T-cell (primary cell): ENCODE measurements at regions not wholly inside any gene's neighbourhood (a gene's known extent, or its start where the extent isn't known, plus 50 kb on each side); places are given as distances from the start of the nearest gene placed in this dataset.
"Not testable (repeated sequence)": the region's sequence is repeated elsewhere in the genome, so short reads cannot be mapped to it uniquely, and the experiment has no call there.

ENCODE experiments used
- ATAC-seq, 4 experiments: fragments of 200-7000 bp in 3 of 4; fragments of 150-1000 bp in 1 of 4; cut with Tn5 transposase; replicated peaks in 1 of 4; 1 replicate in 3 of 4; 2 replicates in 1 of 4; pipeline ENCODE4 v1.10.0; 2021; ENCODE audit warnings: moderate library complexity in 3 of 4, mild to moderate bottlenecking in 2 of 4, moderate number of reproducible peaks in 1 of 4
- CTCF ChIA-PET, 2 donors: fragments of 300-600 bp; sonication (Branson Sonifier 250); formaldehyde crosslinking; loops; one replicate each; lab custom pipeline; 2022; ENCODE audit warnings: antibody characterized with exemption in 2 of 2; lab: Charles Lee
- POLR2A ChIA-PET, 2 donors: fragments of 300-600 bp; sonication (Branson Sonifier 250); formaldehyde crosslinking; loops; one replicate each; lab custom pipeline; 2022; ENCODE audit warnings: antibody characterized with exemption in 2 of 2; lab: Charles Lee
- DNase-seq, 35 experiments: peaks; one replicate each; pipeline versions ENCODE4 v3.0.0 to v3.0.0-alpha.2; 2013 to 2023
- H3K27ac ChIP-seq: one replicate; pipeline ENCODE4 v1.5.1; 2013; ENCODE audit warnings: low read length
- H3K27me3 ChIP-seq, 2 experiments: replicated peaks in 1 of 2; 1 replicate in 1 of 2; 2 replicates in 1 of 2; pipeline versions ENCODE4 v1.6.1 to v1.7.0; 2013; ENCODE audit warnings: low read length in 1 of 2, mixed read lengths in 1 of 2; ENCODE audit not compliant: control insufficient read depth in 2 of 2, insufficient read depth in 2 of 2; ENCODE audit errors: extremely low read depth in 1 of 2
- H3K36me3 ChIP-seq, 2 donors: 1 replicate in 1 of 2; 2 replicates in 1 of 2; pipeline versions ENCODE4 v1.6.1 to v1.7.0; 2013; ENCODE audit warnings: low read length in 1 of 2; ENCODE audit not compliant: control insufficient read depth in 2 of 2, insufficient read depth in 1 of 2; ENCODE audit errors: extremely low read depth in 1 of 2
- H3K4me1 ChIP-seq, 2 experiments: 1 replicate in 1 of 2; 2 replicates in 1 of 2; pipeline versions ENCODE4 v1.6.1 to v1.7.0; 2013; ENCODE audit warnings: low read length in 2 of 2, mixed read lengths in 1 of 2; ENCODE audit not compliant: insufficient read depth in 2 of 2, control insufficient read depth in 1 of 2; ENCODE audit errors: extremely low read depth in 1 of 2
- H3K4me3 ChIP-seq, 2 donors: 1 replicate in 1 of 2; 2 replicates in 1 of 2; pipeline versions ENCODE4 v1.5.1 to v1.7.0; 2013; ENCODE audit warnings: mild to moderate bottlenecking in 2 of 2, low read length in 1 of 2, moderate library complexity in 1 of 2; ENCODE audit not compliant: control insufficient read depth in 1 of 2; ENCODE audit errors: extremely low read depth in 1 of 2
- H3K9me3 ChIP-seq: 2 replicates; pipeline ENCODE4 v1.7.0; 2013
- H3K27ac Mint-ChIP-seq, 2 donors: one replicate each; pipeline ENCODE4 v1.8.0; 2020 to 2021; ENCODE audit warnings: mild to moderate bottlenecking in 2 of 2, mixed read lengths in 2 of 2
- H3K27me3 Mint-ChIP-seq, 2 donors: one replicate each; pipeline ENCODE4 v1.8.0; 2021 to 2022; ENCODE audit warnings: mixed read lengths in 2 of 2
- H3K36me3 Mint-ChIP-seq: one replicate; pipeline ENCODE4 v1.8.0; 2021; ENCODE audit warnings: mixed read lengths
- H3K4me1 Mint-ChIP-seq, 3 donors: one replicate each; pipeline ENCODE4 v1.8.0; 2020 to 2022; ENCODE audit warnings: mixed read lengths in 3 of 3, mild to moderate bottlenecking in 1 of 3
- H3K4me3 Mint-ChIP-seq, 3 donors: one replicate each; pipeline ENCODE4 v1.8.0; 2020 to 2022; ENCODE audit warnings: mild to moderate bottlenecking in 3 of 3, mixed read lengths in 3 of 3, moderate library complexity in 3 of 3
- H3K9me3 Mint-ChIP-seq, 3 donors: one replicate each; pipeline ENCODE4 v1.8.0; 2020 to 2022; ENCODE audit warnings: mixed read lengths in 3 of 3
- whole genome bisulfite sequencing: methylation state at CpG from one replicate; pipeline ENCODE4 v1.1.5; 2013; ENCODE audit warnings: missing lambda C conversion rate; ENCODE audit not compliant: insufficient coverage; 5-methylcytosine and 5-hydroxymethylcytosine counted together

DNA sequence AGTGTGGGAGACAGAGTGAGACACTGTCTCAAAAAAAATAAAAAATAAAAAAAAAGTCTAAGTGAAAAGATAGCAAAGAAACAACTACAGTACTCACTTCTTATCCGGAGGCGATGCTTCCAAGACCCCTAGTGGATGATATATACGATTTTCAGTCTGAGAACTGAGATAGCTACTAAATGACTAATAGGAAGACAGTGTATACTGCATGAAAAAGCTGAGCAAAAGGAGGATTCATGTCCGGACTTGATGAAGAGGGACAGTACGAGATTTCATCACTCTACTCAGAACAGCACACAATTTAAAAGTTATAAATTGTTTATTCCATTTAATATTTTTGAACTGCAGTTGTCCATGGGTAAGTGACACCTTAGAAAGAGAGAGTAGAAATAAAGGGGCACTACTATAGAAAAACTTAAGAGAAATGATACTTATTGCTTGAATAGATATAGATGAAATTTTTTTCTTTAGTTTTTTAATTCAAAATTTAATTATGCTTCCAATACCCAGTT, 190.7 kb downstream of the POTEB3 start:
- DNase-seq, H3K4me3 Mint-ChIP-seq, H3K36me3 ChIP-seq, H3K4me1 ChIP-seq, CTCF ChIA-PET, H3K36me3 Mint-ChIP-seq, H3K27me3 ChIP-seq, H3K27me3 Mint-ChIP-seq, H3K27ac ChIP-seq, H3K4me3 ChIP-seq, ATAC-seq, H3K9me3 ChIP-seq, H3K4me1 Mint-ChIP-seq, H3K27ac Mint-ChIP-seq, POLR2A ChIA-PET, H3K9me3 Mint-ChIP-seq: not testable (repeated sequence)
- WGBS, result no CpG with 5 or more reads among the region's 5 CpGs
